ENCODE measurements at regions not wholly inside any gene's neighbourhood (a gene's known extent, or its start where the extent isn't known, plus 50 kb on each side); places are given as distances from the start of the nearest gene placed in this dataset.

GRCh38 chr9:14440062-14440461 lies 126.1 kb upstream of the NFIB start:
- H3K36me3 Mint-ChIP-seq (ENCODE audit: insufficient read depth in 1 of 3, low read depth in 3 of 3) = no peaks in the 10 kb centered on the region
- H3K9me3 Mint-ChIP-seq = no peaks in the 10 kb centered on the region
- H3K56ac ChIP-seq (ENCODE audit: insufficient read length, low read depth, low read length) = no peak overlapping the region
- H2BK120ac ChIP-seq (ENCODE audit: low read depth, low read length, poor library complexity, severe bottlenecking) = no peak overlapping the region
- no peak overlapping the region for H3K27ac Mint-ChIP-seq
- no peaks in the 10 kb centered on the region for H3K9me3 ChIP-seq (ENCODE audit: control insufficient read depth, low read depth, low read length)
- H3K4me2 ChIP-seq (ENCODE audit: insufficient read depth, insufficient read length, low read length) = no peak overlapping the region
- no peak overlapping the region for H4K91ac ChIP-seq (ENCODE audit: insufficient read length, low read depth, low read length)
- H2BK15ac ChIP-seq (ENCODE audit: low read depth, low read length) = no peak overlapping the region
- DNase-seq = no peak
- no peak overlapping the region for H3K18ac ChIP-seq (ENCODE audit: insufficient read length, low read depth, low read length)
- H3T11ph ChIP-seq (ENCODE audit: low read length) = no peak overlapping the region
- no peaks in the 10 kb centered on the region; the same call in 1 of the 2 replicates for H3K4me1 ChIP-seq (ENCODE audit: insufficient read depth, low read length)
- no peaks in the 10 kb centered on the region; the same call in 1 of the 2 replicates for H3K27me3 Mint-ChIP-seq (ENCODE audit: low read depth)
- no peaks in the 10 kb centered on the region for H3K27me3 ChIP-seq (ENCODE audit: insufficient read depth, low read length)
- no peaks in the 10 kb centered on the region for H3K79me2 ChIP-seq (ENCODE audit: insufficient read depth, low read length)
- H4K8ac ChIP-seq (replicated peaks; ENCODE audit: insufficient read length, low read depth, low read length) = no peak overlapping the region
- H2BK20ac ChIP-seq (ENCODE audit: low read depth, low read length, poor library complexity, severe bottlenecking) = no peak overlapping the region
- no peak overlapping the region for H3K23ac ChIP-seq (ENCODE audit: insufficient read length, low read depth, low read length)
- H3K9ac ChIP-seq (ENCODE audit: extremely low read depth, insufficient read length, low read length) = no peak overlapping the region
- H2BK12ac ChIP-seq (ENCODE audit: insufficient read length, low read depth, low read length) = no peak overlapping the region
- H2AFZ ChIP-seq (ENCODE audit: low read length) = no peak overlapping the region
- no peak overlapping the region for H3K4ac ChIP-seq (ENCODE audit: low read depth, low read length)
- TF ChIP-seq, protein P1, sequence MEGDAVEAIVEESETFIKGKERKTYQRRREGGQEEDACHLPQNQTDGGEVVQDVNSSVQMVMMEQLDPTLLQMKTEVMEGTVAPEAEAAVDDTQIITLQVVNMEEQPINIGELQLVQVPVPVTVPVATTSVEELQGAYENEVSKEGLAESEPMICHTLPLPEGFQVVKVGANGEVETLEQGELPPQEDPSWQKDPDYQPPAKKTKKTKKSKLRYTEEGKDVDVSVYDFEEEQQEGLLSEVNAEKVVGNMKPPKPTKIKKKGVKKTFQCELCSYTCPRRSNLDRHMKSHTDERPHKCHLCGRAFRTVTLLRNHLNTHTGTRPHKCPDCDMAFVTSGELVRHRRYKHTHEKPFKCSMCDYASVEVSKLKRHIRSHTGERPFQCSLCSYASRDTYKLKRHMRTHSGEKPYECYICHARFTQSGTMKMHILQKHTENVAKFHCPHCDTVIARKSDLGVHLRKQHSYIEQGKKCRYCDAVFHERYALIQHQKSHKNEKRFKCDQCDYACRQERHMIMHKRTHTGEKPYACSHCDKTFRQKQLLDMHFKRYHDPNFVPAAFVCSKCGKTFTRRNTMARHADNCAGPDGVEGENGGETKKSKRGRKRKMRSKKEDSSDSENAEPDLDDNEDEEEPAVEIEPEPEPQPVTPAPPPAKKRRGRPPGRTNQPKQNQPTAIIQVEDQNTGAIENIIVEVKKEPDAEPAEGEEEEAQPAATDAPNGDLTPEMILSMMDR (conservative IDR thresholded peaks at IDR 0.05) = no peak
- no peaks in the 10 kb centered on the region for H3K23me2 ChIP-seq (ENCODE audit: insufficient read length, low read depth, low read length, poor library complexity, severe bottlenecking)
- no peak overlapping the region for H2BK5ac ChIP-seq (ENCODE audit: insufficient read length, low read length)
- no peak overlapping the region for H2AK5ac ChIP-seq (ENCODE audit: insufficient read length, low read length)
- WGBS (ENCODE audit: extremely low coverage, insufficient read length, low lambda C conversion rate) = no CpG with 5 or more reads among the region's 4 CpGs
- no peak overlapping the region for H3K4me3 Mint-ChIP-seq
- no peak overlapping the region for H3K27ac ChIP-seq (ENCODE audit: insufficient read length, low read depth, low read length)
- no peaks in the 10 kb centered on the region for H4K20me1 ChIP-seq (ENCODE audit: control insufficient read depth, insufficient read depth, insufficient read length)
- no peak overlapping the region for H4K5ac ChIP-seq (ENCODE audit: insufficient read length, low read depth, low read length)
- no peaks in the 10 kb centered on the region for H3K79me1 ChIP-seq (ENCODE audit: insufficient read depth, low read depth, low read length, poor library complexity, severe bottlenecking)
- peaks cover 6 to 11% of the 10 kb centered on the region in 2 experiments; a peak in 3 of 4 replicates for H3K4me1 Mint-ChIP-seq
- no peak overlapping the region for H3K14ac ChIP-seq (ENCODE audit: insufficient read depth, low read length)
